Right atrium auricular region (tissue), 2 donors: ENCODE measurements at regions not wholly inside any gene's neighbourhood (a gene's known extent, or its start where the extent isn't known, plus 50 kb on each side); places are given as distances from the start of the nearest gene placed in this dataset.

Experiments used
- DNase-seq: peaks from one replicate; pipeline ENCODE4 v3.0.0-alpha.2; 2019; ENCODE audit warnings: low spot score
- H3K27ac ChIP-seq, 2 donors: fragments of 200-600 bp; sonication (generic); 1 replicate in 1 of 2; 2 replicates in 1 of 2; pipeline ENCODE4 v1.5.1; 2016 to 2019
- H3K27me3 ChIP-seq, 2 donors: fragments of 200-600 bp; sonication (generic); one replicate each; pipeline versions ENCODE4 v1.5.1 to v1.6.0; 2017 to 2019
- H3K36me3 ChIP-seq: fragments of 200-600 bp; sonication (generic); one replicate; pipeline ENCODE4 v1.5.1; 2016
- H3K4me1 ChIP-seq, 2 donors: fragments of 200-600 bp; sonication (generic); one replicate each; pipeline versions ENCODE4 v1.5.1 to v1.6.0; 2017 to 2019
- H3K4me3 ChIP-seq, 2 donors: fragments of 200-600 bp; sonication (generic); 1 replicate in 1 of 2; 2 replicates in 1 of 2; pipeline ENCODE4 v1.5.1; 2017 to 2019; ENCODE audit warnings: mild to moderate bottlenecking in 1 of 2, moderate library complexity in 1 of 2
- H3K9me3 ChIP-seq, 2 donors: fragments of 200-600 bp; sonication (generic); one replicate each; pipeline ENCODE4 v1.5.1; 2019
- CTCF ChIP-seq, 2 donors: fragments of 200-600 bp; sonication (generic); IDR thresholded peaks; one replicate each; pipeline ENCODE4 v1.5.1; 2019; ENCODE audit warnings: antibody characterized with exemption in 2 of 2

GRCh38 chr10:118106426-118106825 is 59.7 kb upstream of the RAB11FIP2 start:
- Histone ChIP-seq H3K4me1 (no peaks in the 10 kb centered on the region), H3K27me3 (no peaks in the 10 kb centered on the region), H3K27ac (no peak overlapping the region), H3K36me3 (no peaks in the 10 kb centered on the region), H3K4me3 (no peak overlapping the region), H3K9me3 (no peaks in the 10 kb centered on the region)
- TF ChIP-seq CTCF (IDR thresholded peaks at IDR 0.05) = peak; percentile 17 to 53
- no peak for DNase-seq

GRCh38 chr10:118102121-118102520 is 55.4 kb upstream of the RAB11FIP2 start:
- Histone ChIP-seq H3K27ac (no peak overlapping the region), H3K27me3 (no peaks in the 10 kb centered on the region), H3K4me3 (no peak overlapping the region), H3K4me1 (no peaks in the 10 kb centered on the region), H3K36me3 (no peaks in the 10 kb centered on the region), H3K9me3 (no peaks in the 10 kb centered on the region)
- TF ChIP-seq CTCF (IDR thresholded peaks at IDR 0.05) = no peak
- no peak for DNase-seq

- TF ChIP-seq CTCF (IDR thresholded peaks at IDR 0.05) = no peak
- Histone ChIP-seq H3K36me3 (no peaks in the 10 kb centered on the region), H3K9me3 (no peaks in the 10 kb centered on the region), H3K4me1 (no peaks in the 10 kb centered on the region), H3K4me3 (no peak overlapping the region), H3K27ac (no peak overlapping the region), H3K27me3 (no peaks in the 10 kb centered on the region)
- DNase-seq = no peak
These were observed 54.8 kb upstream of the RAB11FIP2 start for GRCh38 chr10:118101501-118101900.
